ENCODE measurements at regions not wholly inside any gene's neighbourhood (a gene's known extent, or its start where the extent isn't known, plus 50 kb on each side); places are given as distances from the start of the nearest gene placed in this dataset.
"Not testable (repeated sequence)": the region's sequence is repeated elsewhere in the genome, so short reads cannot be mapped to it uniquely, and the experiment has no call there.

GRCh38 chr11:49750447-49750846 lies 201.7 kb upstream of the OR4C13 start:
- H3K27me3 ChIP-seq (replicated peaks; ENCODE audit: insufficient read depth); H2AFZ ChIP-seq; in situ Hi-C loops (cut with MboI): not testable (repeated sequence)

GRCh38 chr11:49750960-49751359 lies 201.2 kb upstream of the OR4C13 start:
- H3K4me3 ChIP-seq; H4K20me1 ChIP-seq (ENCODE audit: insufficient read depth); H3K9ac ChIP-seq; H3K27me3 ChIP-seq (replicated peaks; ENCODE audit: insufficient read depth); DNase-seq; H2AFZ ChIP-seq; H3K79me2 ChIP-seq (ENCODE audit: insufficient read depth); in situ Hi-C loops (cut with MboI); H3K9me3 ChIP-seq (ENCODE audit: low read depth); H3K36me3 ChIP-seq (ENCODE audit: low read depth); H3K27ac ChIP-seq; H3K4me2 ChIP-seq (ENCODE audit: unreplicated experiment); H3K4me1 ChIP-seq (ENCODE audit: insufficient read depth); H3F3A ChIP-seq (ENCODE audit: insufficient read depth); H3K9me2 ChIP-seq (ENCODE audit: insufficient read depth): not testable (repeated sequence)

More at GRCh38 chr11:49750447-49750846, 201.7 kb upstream of the OR4C13 start:
- not testable (repeated sequence) for H3K36me3 ChIP-seq (ENCODE audit: low read depth); H3K79me2 ChIP-seq (ENCODE audit: insufficient read depth); H3K9me2 ChIP-seq (ENCODE audit: insufficient read depth); H4K20me1 ChIP-seq (ENCODE audit: insufficient read depth); H3K9me3 ChIP-seq (ENCODE audit: low read depth); H3K9ac ChIP-seq; H3K4me3 ChIP-seq; H3K4me1 ChIP-seq (ENCODE audit: insufficient read depth); H3K4me2 ChIP-seq (ENCODE audit: unreplicated experiment); H3F3A ChIP-seq (ENCODE audit: insufficient read depth); H3K27ac ChIP-seq; DNase-seq
- WGBS, 2 experiments (ENCODE audit: low coverage in 1 of 2, low lambda C conversion rate in 2 of 2, missing lambda C conversion rate in 2 of 2): 22 to 27% methylated on average over 2 of the region's 2 CpGs

- H3K27ac ChIP-seq; H3K4me1 ChIP-seq (ENCODE audit: insufficient read depth); in situ Hi-C loops (cut with MboI); H3K36me3 ChIP-seq (ENCODE audit: low read depth); H2AFZ ChIP-seq; H3K9me2 ChIP-seq (ENCODE audit: insufficient read depth); DNase-seq; H3F3A ChIP-seq (ENCODE audit: insufficient read depth); H3K4me2 ChIP-seq (ENCODE audit: unreplicated experiment); H4K20me1 ChIP-seq (ENCODE audit: insufficient read depth); H3K9ac ChIP-seq; H3K4me3 ChIP-seq; H3K79me2 ChIP-seq (ENCODE audit: insufficient read depth); H3K9me3 ChIP-seq (ENCODE audit: low read depth); H3K27me3 ChIP-seq (replicated peaks; ENCODE audit: insufficient read depth): not testable (repeated sequence)
- WGBS, 2 experiments (ENCODE audit: low coverage in 1 of 2, low lambda C conversion rate in 2 of 2, missing lambda C conversion rate in 2 of 2): 58 to 59% methylated on average over 18 to 20 of the region's 20 CpGs
These were observed 171.4 kb upstream of the OR4C13 start for GRCh38 chr11:49780791-49781190.

- DNase-seq; H3K4me3 ChIP-seq; H3K9ac ChIP-seq; H3K9me2 ChIP-seq (ENCODE audit: insufficient read depth); H3K36me3 ChIP-seq (ENCODE audit: low read depth); H3K4me1 ChIP-seq (ENCODE audit: insufficient read depth); H3K4me2 ChIP-seq (ENCODE audit: unreplicated experiment); H2AFZ ChIP-seq; H3K9me3 ChIP-seq (ENCODE audit: low read depth); H3K27ac ChIP-seq; in situ Hi-C loops (cut with MboI); H4K20me1 ChIP-seq (ENCODE audit: insufficient read depth); H3K27me3 ChIP-seq (replicated peaks; ENCODE audit: insufficient read depth); H3F3A ChIP-seq (ENCODE audit: insufficient read depth); H3K79me2 ChIP-seq (ENCODE audit: insufficient read depth): not testable (repeated sequence)
- 6 to 9% methylated on average over 1 of the region's 1 CpG for WGBS, 2 experiments (ENCODE audit: low coverage in 1 of 2, low lambda C conversion rate in 2 of 2, missing lambda C conversion rate in 2 of 2)
These were observed 170.2 kb upstream of the OR4C13 start for GRCh38 chr11:49782000-49782399.

GRCh38 chr11:49783841-49784240 lies 168.3 kb upstream of the OR4C13 start:
- H3K79me2 ChIP-seq (ENCODE audit: insufficient read depth); H3K9ac ChIP-seq; H3K9me2 ChIP-seq (ENCODE audit: insufficient read depth); H3K27ac ChIP-seq; H3K4me3 ChIP-seq; H3K4me1 ChIP-seq (ENCODE audit: insufficient read depth); H3K4me2 ChIP-seq (ENCODE audit: unreplicated experiment); H3K27me3 ChIP-seq (replicated peaks; ENCODE audit: insufficient read depth); H3K9me3 ChIP-seq (ENCODE audit: low read depth); H4K20me1 ChIP-seq (ENCODE audit: insufficient read depth); H3F3A ChIP-seq (ENCODE audit: insufficient read depth); in situ Hi-C loops (cut with MboI); DNase-seq; H2AFZ ChIP-seq; H3K36me3 ChIP-seq (ENCODE audit: low read depth): not testable (repeated sequence)
- WGBS, 2 experiments (ENCODE audit: low coverage in 1 of 2, low lambda C conversion rate in 2 of 2, missing lambda C conversion rate in 2 of 2): 28 to 30% methylated on average over 4 of the region's 6 CpGs

GRCh38 chr11:49789787-49790186 lies 162.4 kb upstream of the OR4C13 start:
- DNase-seq; H3F3A ChIP-seq (ENCODE audit: insufficient read depth); H3K27ac ChIP-seq; H3K9me3 ChIP-seq (ENCODE audit: low read depth); H3K79me2 ChIP-seq (ENCODE audit: insufficient read depth); H3K9me2 ChIP-seq (ENCODE audit: insufficient read depth); H3K9ac ChIP-seq; H3K4me2 ChIP-seq (ENCODE audit: unreplicated experiment); in situ Hi-C loops (cut with MboI); H3K36me3 ChIP-seq (ENCODE audit: low read depth); H3K4me1 ChIP-seq (ENCODE audit: insufficient read depth); H3K27me3 ChIP-seq (replicated peaks; ENCODE audit: insufficient read depth); H2AFZ ChIP-seq; H3K4me3 ChIP-seq; H4K20me1 ChIP-seq (ENCODE audit: insufficient read depth): not testable (repeated sequence)
- WGBS, 2 experiments (ENCODE audit: low coverage in 1 of 2, low lambda C conversion rate in 2 of 2, missing lambda C conversion rate in 2 of 2): 3 to 10% methylated on average over 2 of the region's 2 CpGs

GRCh38 chr11:49798206-49798837 lies 153.9 kb upstream of the OR4C13 start:
- H3K4me3 ChIP-seq; H3K4me2 ChIP-seq (ENCODE audit: unreplicated experiment); DNase-seq; in situ Hi-C loops (cut with MboI); H3K79me2 ChIP-seq (ENCODE audit: insufficient read depth); H3F3A ChIP-seq (ENCODE audit: insufficient read depth); H3K4me1 ChIP-seq (ENCODE audit: insufficient read depth); H3K36me3 ChIP-seq (ENCODE audit: low read depth); H3K9me2 ChIP-seq (ENCODE audit: insufficient read depth); H3K27ac ChIP-seq; H4K20me1 ChIP-seq (ENCODE audit: insufficient read depth); H2AFZ ChIP-seq; H3K9me3 ChIP-seq (ENCODE audit: low read depth); H3K9ac ChIP-seq; H3K27me3 ChIP-seq (replicated peaks; ENCODE audit: insufficient read depth): not testable (repeated sequence)
- WGBS, 2 experiments (ENCODE audit: low coverage in 1 of 2, low lambda C conversion rate in 2 of 2, missing lambda C conversion rate in 2 of 2): 54 to 72% methylated on average over 6 to 34 of the region's 39 CpGs

- H3F3A ChIP-seq (ENCODE audit: insufficient read depth); H3K27me3 ChIP-seq (replicated peaks; ENCODE audit: insufficient read depth); H3K79me2 ChIP-seq (ENCODE audit: insufficient read depth); H3K9me3 ChIP-seq (ENCODE audit: low read depth); H3K9ac ChIP-seq; H2AFZ ChIP-seq; DNase-seq; in situ Hi-C loops (cut with MboI); H3K9me2 ChIP-seq (ENCODE audit: insufficient read depth); H3K4me3 ChIP-seq; H3K4me2 ChIP-seq (ENCODE audit: unreplicated experiment); H3K27ac ChIP-seq; H4K20me1 ChIP-seq (ENCODE audit: insufficient read depth); H3K4me1 ChIP-seq (ENCODE audit: insufficient read depth); H3K36me3 ChIP-seq (ENCODE audit: low read depth): not testable (repeated sequence)
- WGBS, 2 experiments (ENCODE audit: low coverage in 1 of 2, low lambda C conversion rate in 2 of 2, missing lambda C conversion rate in 2 of 2): 66 to 69% methylated on average over 43 of the region's 43 CpGs
These were observed 134.3 kb upstream of the OR4C13 start for GRCh38 chr11:49817705-49818430.
